ENCODE measurements at regions not wholly inside any gene's neighbourhood (a gene's known extent, or its start where the extent isn't known, plus 50 kb on each side); places are given as distances from the start of the nearest gene placed in this dataset.

DNA sequence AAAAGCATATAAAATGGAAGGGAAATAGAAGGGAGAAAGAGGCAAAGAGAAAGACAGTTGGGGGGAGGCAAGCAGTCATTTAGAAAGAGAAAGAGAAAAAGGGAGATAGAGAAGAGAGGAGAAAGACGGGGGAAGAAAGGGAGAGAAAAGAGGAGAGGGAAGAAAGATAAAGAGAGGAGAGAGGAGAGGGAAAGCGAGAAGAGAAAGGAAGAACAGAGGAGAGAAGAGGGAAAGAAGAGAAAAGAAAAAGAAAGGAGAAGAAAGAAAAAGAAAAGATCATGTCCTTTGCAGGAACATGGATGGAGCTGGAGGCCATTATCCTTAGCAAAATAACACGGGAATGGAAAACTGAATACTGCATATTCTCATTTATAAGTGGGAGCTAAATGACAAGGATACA, 247.7 kb downstream of the MIAT start:
- TF ChIP-seq, protein P1, sequence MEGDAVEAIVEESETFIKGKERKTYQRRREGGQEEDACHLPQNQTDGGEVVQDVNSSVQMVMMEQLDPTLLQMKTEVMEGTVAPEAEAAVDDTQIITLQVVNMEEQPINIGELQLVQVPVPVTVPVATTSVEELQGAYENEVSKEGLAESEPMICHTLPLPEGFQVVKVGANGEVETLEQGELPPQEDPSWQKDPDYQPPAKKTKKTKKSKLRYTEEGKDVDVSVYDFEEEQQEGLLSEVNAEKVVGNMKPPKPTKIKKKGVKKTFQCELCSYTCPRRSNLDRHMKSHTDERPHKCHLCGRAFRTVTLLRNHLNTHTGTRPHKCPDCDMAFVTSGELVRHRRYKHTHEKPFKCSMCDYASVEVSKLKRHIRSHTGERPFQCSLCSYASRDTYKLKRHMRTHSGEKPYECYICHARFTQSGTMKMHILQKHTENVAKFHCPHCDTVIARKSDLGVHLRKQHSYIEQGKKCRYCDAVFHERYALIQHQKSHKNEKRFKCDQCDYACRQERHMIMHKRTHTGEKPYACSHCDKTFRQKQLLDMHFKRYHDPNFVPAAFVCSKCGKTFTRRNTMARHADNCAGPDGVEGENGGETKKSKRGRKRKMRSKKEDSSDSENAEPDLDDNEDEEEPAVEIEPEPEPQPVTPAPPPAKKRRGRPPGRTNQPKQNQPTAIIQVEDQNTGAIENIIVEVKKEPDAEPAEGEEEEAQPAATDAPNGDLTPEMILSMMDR (IDR thresholded peaks at IDR 0.05): no peak
- TF ChIP-seq POLR2A (IDR thresholded peaks at IDR 0.05): no peak
- no peak for TF ChIP-seq POLR2AphosphoS5 (IDR thresholded peaks at IDR 0.05)

Measured in prostate gland (tissue), 2 donors.